DMS53 treated with DMSO at 0.1 percent for 48 hours (cell line): ENCODE measurements at regions not wholly inside any gene's neighbourhood (a gene's known extent, or its start where the extent isn't known, plus 50 kb on each side); places are given as distances from the start of the nearest gene placed in this dataset.

ENCODE experiments used
- DNase-seq: peaks from one replicate; lab custom pipeline; 2025; ENCODE audit not compliant: unreplicated experiment; lab: John Stamatoyannopoulos, UW

GRCh38 chr10:124266468-124267230, 152.1 kb downstream of the OAT start:
- no peak for DNase-seq

- DNase-seq: no peak
Observed at GRCh38 chr10:124265776-124266467, 152.8 kb downstream of the OAT start.

GRCh38 chr10:124265391-124265745, 153.4 kb downstream of the OAT start:
- no peak for DNase-seq

- DNase-seq: no peak
Observed at GRCh38 chr10:124264711-124265390, 153.9 kb downstream of the OAT start.

- no peak for DNase-seq
Observed at GRCh38 chr10:124264271-124264670, 154.5 kb downstream of the OAT start.

- no peak for DNase-seq
Observed at GRCh38 chr10:124263726-124264125, 155.0 kb downstream of the OAT start.

- DNase-seq: no peak
Observed at GRCh38 chr10:124262971-124263370, 155.8 kb downstream of the OAT start.

GRCh38 chr10:124262234-124262865, 156.4 kb downstream of the OAT start:
- DNase-seq: no peak

- no peak for DNase-seq
Observed at GRCh38 chr10:124259139-124259825, 159.4 kb downstream of the OAT start.

GRCh38 chr10:124257781-124258180, 160.9 kb downstream of the OAT start:
- DNase-seq: no peak

- no peak for DNase-seq
Observed at GRCh38 chr10:124256151-124256550, 162.6 kb downstream of the OAT start.

GRCh38 chr10:124255556-124255955, 162.2 kb upstream of the CHST15 start:
- DNase-seq: no peak

- DNase-seq: no peak
Observed at GRCh38 chr10:124254490-124254889, 161.1 kb upstream of the CHST15 start.

GRCh38 chr10:124253006-124253405, 159.6 kb upstream of the CHST15 start:
- DNase-seq: no peak

GRCh38 chr10:124252097-124252715, 158.8 kb upstream of the CHST15 start:
- DNase-seq: no peak

- no peak for DNase-seq
Observed at GRCh38 chr10:124251317-124252065, 158.1 kb upstream of the CHST15 start.

GRCh38 chr10:124250506-124250905, 157.1 kb upstream of the CHST15 start:
- no peak for DNase-seq

- no peak for DNase-seq
Observed at GRCh38 chr10:124249812-124250432, 156.5 kb upstream of the CHST15 start.

- no peak for DNase-seq
Observed at GRCh38 chr10:124249196-124249595, 155.8 kb upstream of the CHST15 start.
